ENCODE measurements at regions not wholly inside any gene's neighbourhood (a gene's known extent, or its start where the extent isn't known, plus 50 kb on each side); places are given as distances from the start of the nearest gene placed in this dataset.

GRCh38 chr11:46216765-46217089 is 60.7 kb upstream of the CREB3L1 start:
- Mint-ChIP-seq H3K27me3 (ENCODE audit: insufficient read depth, unreplicated experiment) (no peaks in the 10 kb centered on the region), H3K4me3 (ENCODE audit: unreplicated experiment) (no peak overlapping the region), H3K9me3 (ENCODE audit: unreplicated experiment) (no peaks in the 10 kb centered on the region), H3K27ac (ENCODE audit: unreplicated experiment) (no peak overlapping the region), H3K36me3 (ENCODE audit: insufficient read depth, unreplicated experiment) (no peaks in the 10 kb centered on the region), H3K4me1 (ENCODE audit: low read depth, unreplicated experiment) (peaks cover 5% of the 10 kb centered on the region)
- no peaks in the 10 kb centered on the region for H3K36me3 ChIP-seq (ENCODE audit: control insufficient read depth, insufficient read depth, low read length)
- intact Hi-C loops (cut with micrococcal nuclease; ENCODE audit: unreplicated experiment), result no loop called here
- H3K27me3 ChIP-seq (replicated peaks; ENCODE audit: control insufficient read depth, insufficient read depth, low read length), result no peaks in the 10 kb centered on the region
- ChIA-PET POLR2A (no interaction called here), CTCF (no interaction called here)
- BruUV-seq (replicated peaks), result no TSS peak
- H3K4me3 ChIP-seq (ENCODE audit: low read depth, low read length), result no peak overlapping the region
- DNase-seq, result no peak
- no peak for TF ChIP-seq CTCF (IDR thresholded peaks at IDR 0.05; ENCODE audit: insufficient read depth in 1 of 2, low read depth in 1 of 2, low read length in 1 of 2, severe bottlenecking in 1 of 2, unreplicated experiment in 1 of 2)
- no peaks in the 10 kb centered on the region; the same call in 1 of the 2 replicates for H3K9me3 ChIP-seq
- no peaks in the 10 kb centered on the region for H3K4me1 ChIP-seq

GRCh38 chr11:46216019-46216764 is 61.3 kb upstream of the CREB3L1 start:
- no peaks in the 10 kb centered on the region for H3K4me1 ChIP-seq
- POLR2A ChIA-PET, result no interaction called here
- Mint-ChIP-seq H3K9me3 (ENCODE audit: unreplicated experiment) (no peaks in the 10 kb centered on the region), H3K4me3 (ENCODE audit: unreplicated experiment) (no peak overlapping the region), H3K4me1 (ENCODE audit: low read depth, unreplicated experiment) (peaks cover 5% of the 10 kb centered on the region), H3K36me3 (ENCODE audit: insufficient read depth, unreplicated experiment) (no peaks in the 10 kb centered on the region), H3K27ac (ENCODE audit: unreplicated experiment) (no peak overlapping the region), H3K27me3 (ENCODE audit: insufficient read depth, unreplicated experiment) (no peaks in the 10 kb centered on the region)
- H3K27me3 ChIP-seq (replicated peaks; ENCODE audit: control insufficient read depth, insufficient read depth, low read length), result no peaks in the 10 kb centered on the region; the same call in 1 of the 2 replicates
- H3K36me3 ChIP-seq (ENCODE audit: control insufficient read depth, insufficient read depth, low read length), result no peaks in the 10 kb centered on the region
- H3K9me3 ChIP-seq, result no peaks in the 10 kb centered on the region; the same call in 1 of the 2 replicates
- DNase-seq, result no peak
- no TSS peak for BruUV-seq (replicated peaks)
- no peak for TF ChIP-seq CTCF (IDR thresholded peaks at IDR 0.05; ENCODE audit: insufficient read depth in 1 of 2, low read depth in 1 of 2, low read length in 1 of 2, severe bottlenecking in 1 of 2, unreplicated experiment in 1 of 2)
- CTCF ChIA-PET, result no interaction called here
- intact Hi-C loops (cut with micrococcal nuclease; ENCODE audit: unreplicated experiment), result no loop called here
- no peak overlapping the region for H3K4me3 ChIP-seq (ENCODE audit: low read depth, low read length)

- no peaks in the 10 kb centered on the region for H3K4me1 ChIP-seq
- H3K4me3 Mint-ChIP-seq (ENCODE audit: unreplicated experiment), result no peak overlapping the region
- H3K27me3 Mint-ChIP-seq (ENCODE audit: insufficient read depth, unreplicated experiment), result no peaks in the 10 kb centered on the region
- H3K36me3 Mint-ChIP-seq (ENCODE audit: insufficient read depth, unreplicated experiment), result no peaks in the 10 kb centered on the region
- BruUV-seq (replicated peaks), result no TSS peak
- no peaks in the 10 kb centered on the region for H3K9me3 Mint-ChIP-seq (ENCODE audit: unreplicated experiment)
- H3K4me1 Mint-ChIP-seq (ENCODE audit: low read depth, unreplicated experiment), result peaks cover 5% of the 10 kb centered on the region
- DNase-seq, result no peak
- ChIA-PET CTCF (no interaction called here), POLR2A (no interaction called here)
- no peak for TF ChIP-seq CTCF (IDR thresholded peaks at IDR 0.05; ENCODE audit: insufficient read depth in 1 of 2, low read depth in 1 of 2, low read length in 1 of 2, severe bottlenecking in 1 of 2, unreplicated experiment in 1 of 2)
- no peak overlapping the region for H3K27ac Mint-ChIP-seq (ENCODE audit: unreplicated experiment)
- H3K27me3 ChIP-seq (replicated peaks; ENCODE audit: control insufficient read depth, insufficient read depth, low read length), result no peaks in the 10 kb centered on the region; the same call in 1 of the 2 replicates
- H3K9me3 ChIP-seq, result no peaks in the 10 kb centered on the region; the same call in 1 of the 2 replicates
- intact Hi-C loops (cut with micrococcal nuclease; ENCODE audit: unreplicated experiment), result no loop called here
- H3K4me3 ChIP-seq (ENCODE audit: low read depth, low read length), result no peak overlapping the region
- H3K36me3 ChIP-seq (ENCODE audit: control insufficient read depth, insufficient read depth, low read length), result no peaks in the 10 kb centered on the region
These were observed 62.1 kb upstream of the CREB3L1 start for GRCh38 chr11:46215208-46215931.
